ENCODE measurements at regions not wholly inside any gene's neighbourhood (a gene's known extent, or its start where the extent isn't known, plus 50 kb on each side); places are given as distances from the start of the nearest gene placed in this dataset.

DNA sequence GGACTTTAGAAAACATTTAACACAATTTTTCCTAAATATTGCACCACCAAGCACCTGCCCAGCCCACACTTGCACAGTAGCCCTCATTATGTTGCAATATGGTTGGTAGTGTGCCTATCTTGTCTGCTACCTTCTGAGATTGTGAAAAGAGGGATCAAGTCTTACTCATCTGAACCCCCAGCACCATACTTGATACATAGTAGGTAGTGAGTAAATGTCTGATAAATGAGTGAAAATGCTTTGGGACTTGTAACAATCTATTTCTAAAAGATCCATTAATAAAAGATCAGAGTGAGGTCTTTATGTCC is 118.4 kb upstream of the MED14 start:
- TF ChIP-seq, protein P1, sequence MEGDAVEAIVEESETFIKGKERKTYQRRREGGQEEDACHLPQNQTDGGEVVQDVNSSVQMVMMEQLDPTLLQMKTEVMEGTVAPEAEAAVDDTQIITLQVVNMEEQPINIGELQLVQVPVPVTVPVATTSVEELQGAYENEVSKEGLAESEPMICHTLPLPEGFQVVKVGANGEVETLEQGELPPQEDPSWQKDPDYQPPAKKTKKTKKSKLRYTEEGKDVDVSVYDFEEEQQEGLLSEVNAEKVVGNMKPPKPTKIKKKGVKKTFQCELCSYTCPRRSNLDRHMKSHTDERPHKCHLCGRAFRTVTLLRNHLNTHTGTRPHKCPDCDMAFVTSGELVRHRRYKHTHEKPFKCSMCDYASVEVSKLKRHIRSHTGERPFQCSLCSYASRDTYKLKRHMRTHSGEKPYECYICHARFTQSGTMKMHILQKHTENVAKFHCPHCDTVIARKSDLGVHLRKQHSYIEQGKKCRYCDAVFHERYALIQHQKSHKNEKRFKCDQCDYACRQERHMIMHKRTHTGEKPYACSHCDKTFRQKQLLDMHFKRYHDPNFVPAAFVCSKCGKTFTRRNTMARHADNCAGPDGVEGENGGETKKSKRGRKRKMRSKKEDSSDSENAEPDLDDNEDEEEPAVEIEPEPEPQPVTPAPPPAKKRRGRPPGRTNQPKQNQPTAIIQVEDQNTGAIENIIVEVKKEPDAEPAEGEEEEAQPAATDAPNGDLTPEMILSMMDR (conservative IDR thresholded peaks at IDR 0.05 in 1 of 2, IDR thresholded peaks at IDR 0.05 in 1 of 2; ENCODE audit: extremely low read depth in 1 of 2, insufficient read depth in 1 of 2, low read depth in 1 of 2, low read length in 2 of 2): no peak
- TF ChIP-seq EZH2 (IDR thresholded peaks at IDR 0.05; ENCODE audit: borderline replicate concordance, low read length): no peak

All from mammary epithelial cell (primary cell).